ENCODE measurements at regions not wholly inside any gene's neighbourhood (a gene's known extent, or its start where the extent isn't known, plus 50 kb on each side); places are given as distances from the start of the nearest gene placed in this dataset.

- Histone ChIP-seq H3K9me2 (ENCODE audit: low read depth, low read length) (no peaks in the 10 kb centered on the region), H4K20me1 (ENCODE audit: insufficient read depth, low read length) (no peaks in the 10 kb centered on the region), H3K79me2 (ENCODE audit: insufficient read depth, low read length) (no peaks in the 10 kb centered on the region), H3K4me2 (ENCODE audit: low read length) (no peak overlapping the region), H3K4me3 (ENCODE audit: low read depth, low read length, poor library complexity, severe bottlenecking) (no peak overlapping the region), H3K9me3 (ENCODE audit: low read length) (no peaks in the 10 kb centered on the region), H2AFZ (ENCODE audit: low read length) (no peak overlapping the region), H3K9ac (ENCODE audit: low read length) (no peak overlapping the region), H3K27me3 (ENCODE audit: insufficient read depth, low read length) (no peaks in the 10 kb centered on the region), H3K4me1 (ENCODE audit: insufficient read depth, low read length, severe bottlenecking) (peaks cover 3% of the 10 kb centered on the region), H3K27ac (ENCODE audit: low read depth, low read length, poor library complexity, severe bottlenecking) (no peak overlapping the region), H3F3A (ENCODE audit: insufficient read depth, low read length) (no peaks in the 10 kb centered on the region), H3K36me3 (ENCODE audit: insufficient read depth, low read length) (no peaks in the 10 kb centered on the region)
- TF ChIP-seq CTCF (IDR thresholded peaks at IDR 0.05; ENCODE audit: low read length) (no peak), EZH2 (IDR thresholded peaks at IDR 0.05; ENCODE audit: borderline replicate concordance, low read length) (no peak)
These were observed 260.0 kb downstream of the COG6 start for GRCh38 chr13:39915418-39915817.

- Histone ChIP-seq H2AFZ (ENCODE audit: low read length) (no peak overlapping the region), H3K9me3 (ENCODE audit: low read length) (no peaks in the 10 kb centered on the region), H3K79me2 (ENCODE audit: insufficient read depth, low read length) (no peaks in the 10 kb centered on the region), H3K4me1 (ENCODE audit: insufficient read depth, low read length, severe bottlenecking) (no peaks in the 10 kb centered on the region), H4K20me1 (ENCODE audit: insufficient read depth, low read length) (no peaks in the 10 kb centered on the region), H3K36me3 (ENCODE audit: insufficient read depth, low read length) (no peaks in the 10 kb centered on the region), H3K27me3 (ENCODE audit: insufficient read depth, low read length) (no peaks in the 10 kb centered on the region), H3K9ac (ENCODE audit: low read length) (no peak overlapping the region), H3K27ac (ENCODE audit: low read depth, low read length, poor library complexity, severe bottlenecking) (no peak overlapping the region), H3K4me2 (ENCODE audit: low read length) (no peak overlapping the region), H3F3A (ENCODE audit: insufficient read depth, low read length) (no peaks in the 10 kb centered on the region), H3K4me3 (ENCODE audit: low read depth, low read length, poor library complexity, severe bottlenecking) (no peak overlapping the region), H3K9me2 (ENCODE audit: low read depth, low read length) (no peaks in the 10 kb centered on the region)
- TF ChIP-seq CTCF (IDR thresholded peaks at IDR 0.05; ENCODE audit: low read length) (no peak), EZH2 (IDR thresholded peaks at IDR 0.05; ENCODE audit: borderline replicate concordance, low read length) (no peak)
These were observed 260.9 kb downstream of the COG6 start for GRCh38 chr13:39916330-39916729.

DNA sequence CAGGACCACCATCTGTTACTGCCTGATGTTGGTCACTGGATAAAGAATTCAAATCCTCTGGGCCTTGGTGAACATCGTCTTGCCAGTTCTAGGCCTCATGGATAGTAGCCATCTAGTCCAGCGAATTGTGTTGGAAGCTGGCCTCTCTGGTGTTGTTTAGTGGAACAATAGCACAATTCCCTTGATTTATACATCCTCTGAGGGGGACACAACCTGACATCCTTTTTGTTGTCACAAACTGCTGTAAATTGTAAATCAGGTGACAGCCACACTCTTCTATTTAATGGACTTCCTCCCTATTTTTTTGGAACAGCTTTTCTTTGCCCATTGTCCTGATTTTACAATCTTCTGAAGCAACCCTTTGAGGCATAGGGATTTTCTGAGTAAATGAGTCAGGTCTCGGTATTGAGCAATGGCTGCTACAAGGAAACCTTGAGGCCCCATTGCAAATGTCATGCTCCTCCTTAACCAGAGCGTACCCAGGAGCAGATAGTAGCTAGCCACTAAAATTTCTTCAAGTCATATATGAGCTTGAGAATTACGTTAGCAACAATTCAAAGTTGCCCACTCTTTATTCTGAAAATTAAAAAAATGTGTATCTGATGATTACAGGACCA is 263.3 kb downstream of the COG6 start:
- Histone ChIP-seq H3K4me1 (ENCODE audit: insufficient read depth, low read length, severe bottlenecking) (no peaks in the 10 kb centered on the region), H3K27ac (ENCODE audit: low read depth, low read length, poor library complexity, severe bottlenecking) (no peak overlapping the region), H3K9ac (ENCODE audit: low read length) (no peak overlapping the region), H3K36me3 (ENCODE audit: insufficient read depth, low read length) (no peaks in the 10 kb centered on the region), H3K9me2 (ENCODE audit: low read depth, low read length) (no peaks in the 10 kb centered on the region), H3K27me3 (ENCODE audit: insufficient read depth, low read length) (no peaks in the 10 kb centered on the region), H2AFZ (ENCODE audit: low read length) (no peak overlapping the region), H4K20me1 (ENCODE audit: insufficient read depth, low read length) (no peaks in the 10 kb centered on the region), H3K4me2 (ENCODE audit: low read length) (no peak overlapping the region), H3K79me2 (ENCODE audit: insufficient read depth, low read length) (no peaks in the 10 kb centered on the region), H3K4me3 (ENCODE audit: low read depth, low read length, poor library complexity, severe bottlenecking) (no peak overlapping the region), H3F3A (ENCODE audit: insufficient read depth, low read length) (no peaks in the 10 kb centered on the region), H3K9me3 (ENCODE audit: low read length) (peaks cover 6% of the 10 kb centered on the region; the same call in 1 of the 2 replicates)
- TF ChIP-seq CTCF (IDR thresholded peaks at IDR 0.05; ENCODE audit: low read length) (no peak), EZH2 (IDR thresholded peaks at IDR 0.05; ENCODE audit: borderline replicate concordance, low read length) (no peak)
